ENCODE measurements at regions not wholly inside any gene's neighbourhood (a gene's known extent, or its start where the extent isn't known, plus 50 kb on each side); places are given as distances from the start of the nearest gene placed in this dataset.

- TF ChIP-seq ZNF114 (CRISPR knock-in tag; IDR thresholded peaks at IDR 0.05) (no peak), POLR2AphosphoS5 (IDR thresholded peaks at IDR 0.05; ENCODE audit: low read depth) (no peak), STAT1 (IDR thresholded peaks at IDR 0.05; ENCODE audit: unreplicated experiment) (no peak), REST (IDR thresholded peaks at IDR 0.05; ENCODE audit: unreplicated experiment) (no peak)
These were observed 1370.3 kb upstream of the CDH9 start (continued) for GRCh38 chr5:28408651-28409050.

GRCh38 chr5:28408186-28408585, 1369.8 kb upstream of the CDH9 start:
- no peak overlapping the region for H2AFZ ChIP-seq
- DNase-seq (ENCODE audit: low spot score): no peak
- ATAC-seq: no peak
- no peaks in the 10 kb centered on the region for H3K4me1 ChIP-seq (ENCODE audit: insufficient read depth)
- H3K27me3 ChIP-seq (ENCODE audit: insufficient read depth): no peaks in the 10 kb centered on the region
- H3K79me2 ChIP-seq (replicated peaks; ENCODE audit: insufficient read depth): no peaks in the 10 kb centered on the region
- H3K36me3 ChIP-seq (ENCODE audit: insufficient read depth): peaks cover 3% of the 10 kb centered on the region
- H3K4me1 Mint-ChIP-seq: peaks cover 9% of the 10 kb centered on the region; the same call in 2 of the 3 replicates
- H3K27ac Mint-ChIP-seq: no peak overlapping the region
- H3K4me3 Mint-ChIP-seq: no peak overlapping the region
- peaks cover 12% of the 10 kb centered on the region for H3K36me3 Mint-ChIP-seq (ENCODE audit: low read depth)
- H3K9me2 ChIP-seq (ENCODE audit: insufficient read depth): peaks cover 20% of the 10 kb centered on the region; the same call in 1 of the 2 replicates
- H3K27me3 Mint-ChIP-seq (ENCODE audit: insufficient read depth, low read depth, poor library complexity): peaks cover 1% of the 10 kb centered on the region
- H3K9me3 Mint-ChIP-seq: peaks cover 20% of the 10 kb centered on the region
- no peak overlapping the region for H3K27ac ChIP-seq (ENCODE audit: low read depth)
- no peak overlapping the region for H3K4me3 ChIP-seq
- H4K20me1 ChIP-seq (replicated peaks; ENCODE audit: insufficient read depth): no peaks in the 10 kb centered on the region
- no peaks in the 10 kb centered on the region for H3F3A ChIP-seq (replicated peaks; ENCODE audit: low read depth)
- H3K4me2 ChIP-seq: no peak overlapping the region
- no peak for TF ChIP-seq EZH2 (IDR thresholded peaks at IDR 0.05; ENCODE audit: low read depth, unreplicated experiment)
- no peak for TF ChIP-seq ZNF114 (CRISPR knock-in tag; IDR thresholded peaks at IDR 0.05)
- TF ChIP-seq STAT1 (IDR thresholded peaks at IDR 0.05; ENCODE audit: unreplicated experiment): no peak
- no peak for TF ChIP-seq ETS1 (IDR thresholded peaks at IDR 0.05)
- no peak for TF ChIP-seq CTCF (conservative IDR thresholded peaks at IDR 0.05; ENCODE audit: low read depth in 2 of 2)
- TF ChIP-seq NANOG (IDR thresholded peaks at IDR 0.05; ENCODE audit: borderline replicate concordance): no peak
- no peak for TF ChIP-seq JUNB (IDR thresholded peaks at IDR 0.05; ENCODE audit: unreplicated experiment)
- no peak for TF ChIP-seq EZH2phosphoT487 (IDR thresholded peaks at IDR 0.05; ENCODE audit: unreplicated experiment)
- no peak for TF ChIP-seq CREB1 (CRISPR knock-in tag; IDR thresholded peaks at IDR 0.05; ENCODE audit: low read depth)

Data from GM23338 (cell line).